Activated CD4-positive, alpha-beta T cell treated with anti-CD3 and anti-CD28 coated beads, Interleukin-2, amount 10 ng/mL, durations not matched to agents 7 days and 5 days (primary cell): ENCODE measurements at regions not wholly inside any gene's neighbourhood (a gene's known extent, or its start where the extent isn't known, plus 50 kb on each side); places are given as distances from the start of the nearest gene placed in this dataset.
"Not testable (repeated sequence)": the region's sequence is repeated elsewhere in the genome, so short reads cannot be mapped to it uniquely, and the experiment has no call there.

Source experiments
- CTCF ChIA-PET: fragments of 350-600 bp; sonication (Branson Sonifier 250); formaldehyde crosslinking; loops from one replicate; lab custom pipeline; 2021; ENCODE audit warnings: antibody characterized with exemption; lab: Charles Lee
- POLR2A ChIA-PET: fragments of 350-600 bp; sonication (Branson Sonifier 250); formaldehyde crosslinking; loops from one replicate; lab custom pipeline; 2021; ENCODE audit warnings: antibody characterized with exemption; lab: Charles Lee
- DNase-seq: peaks from one replicate; pipeline ENCODE4 v3.0.0-alpha.2; 2020
- H3K27ac Mint-ChIP-seq: one replicate; pipeline ENCODE4 v1.8.0; 2021; ENCODE audit warnings: mild to moderate bottlenecking, moderate library complexity, mixed read lengths
- H3K27me3 Mint-ChIP-seq: one replicate; pipeline ENCODE4 v1.8.0; 2021; ENCODE audit warnings: mixed read lengths
- H3K36me3 Mint-ChIP-seq: one replicate; pipeline ENCODE4 v1.8.0; 2021; ENCODE audit warnings: low read depth, mixed read lengths
- H3K4me1 Mint-ChIP-seq: one replicate; pipeline ENCODE4 v1.8.0; 2021; ENCODE audit warnings: mixed read lengths
- H3K4me3 Mint-ChIP-seq: one replicate; pipeline ENCODE4 v1.8.0; 2021; ENCODE audit warnings: mild to moderate bottlenecking, moderate library complexity, mixed read lengths
- H3K9me3 Mint-ChIP-seq: one replicate; pipeline ENCODE4 v1.8.0; 2021; ENCODE audit warnings: mixed read lengths

DNA sequence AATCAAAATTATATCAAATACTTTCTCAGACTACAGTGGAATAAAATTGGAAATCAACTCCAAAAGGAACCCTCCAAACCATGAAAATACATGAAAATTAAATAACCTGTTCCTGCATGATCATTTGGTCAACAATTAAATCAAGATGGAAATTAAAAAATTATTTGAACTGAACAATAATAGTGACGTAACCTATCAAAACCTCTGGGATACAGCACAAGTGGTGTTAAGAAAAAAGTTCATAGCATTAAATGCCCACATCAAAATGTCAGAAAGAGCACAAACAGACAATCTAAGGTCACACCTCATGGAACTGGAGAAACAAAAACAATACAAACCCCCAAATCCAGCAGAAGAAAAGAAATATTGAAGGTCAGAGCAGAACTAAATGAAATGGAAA is 1460.7 kb downstream of the OLFM4 start:
- Mint-ChIP-seq H3K27ac (no peak overlapping the region), H3K9me3 (peaks cover 13% of the 10 kb centered on the region), H3K27me3 (no peaks in the 10 kb centered on the region), H3K4me1 (no peaks in the 10 kb centered on the region), H3K36me3 (no peaks in the 10 kb centered on the region), H3K4me3 (no peak overlapping the region)
- ChIA-PET POLR2A (no interaction called here), CTCF (no interaction called here)
- no peak for DNase-seq

DNA sequence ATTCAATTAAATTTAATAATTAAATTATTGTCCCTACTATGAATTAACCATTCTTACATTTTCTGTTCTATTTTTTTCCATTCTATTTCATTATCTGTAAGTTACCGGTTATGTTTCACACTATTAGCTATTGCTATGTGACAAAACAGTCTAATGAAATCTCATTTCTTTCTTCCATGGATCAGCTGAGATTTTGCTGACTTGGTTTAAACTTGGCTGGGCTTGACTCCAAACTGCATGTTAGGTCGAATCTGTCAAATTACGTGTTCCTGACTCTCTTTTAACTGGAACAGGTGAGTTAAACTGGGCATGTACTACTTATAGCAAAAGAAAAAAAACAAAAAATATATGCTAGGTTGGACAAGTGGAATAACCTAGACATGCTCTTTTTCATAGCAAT is 1464.4 kb downstream of the OLFM4 start:
- CTCF ChIA-PET: no interaction called here
- Mint-ChIP-seq H3K36me3 (no peaks in the 10 kb centered on the region), H3K27me3 (no peaks in the 10 kb centered on the region), H3K27ac (no peak overlapping the region), H3K4me3 (no peak overlapping the region), H3K9me3 (peaks cover 13% of the 10 kb centered on the region), H3K4me1 (no peaks in the 10 kb centered on the region)
- no peak for DNase-seq
- POLR2A ChIA-PET: no interaction called here

DNA sequence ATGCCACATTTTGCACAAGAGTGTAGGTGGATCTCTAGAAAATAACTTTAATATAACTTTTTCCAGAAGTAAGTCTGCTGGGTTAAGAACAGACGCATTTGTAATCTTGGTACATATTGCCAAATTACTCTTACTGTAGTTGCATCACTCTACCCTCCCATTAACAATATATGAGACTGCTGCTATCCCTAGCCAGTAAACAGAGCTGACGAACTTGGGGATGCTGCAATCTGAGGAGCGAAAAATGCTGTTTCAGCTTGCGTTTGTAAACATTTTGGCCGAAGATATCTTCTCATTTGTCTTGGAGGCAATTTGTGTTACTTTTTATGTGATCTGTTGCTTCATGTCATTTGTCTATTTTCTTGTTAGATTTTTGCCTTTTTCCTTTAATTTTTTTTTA is 1482.8 kb downstream of the OLFM4 start:
- peaks cover 2% of the 10 kb centered on the region for H3K9me3 Mint-ChIP-seq
- ChIA-PET CTCF (no interaction called here), POLR2A (no interaction called here)
- no peaks in the 10 kb centered on the region for H3K36me3 Mint-ChIP-seq
- no peaks in the 10 kb centered on the region for H3K4me1 Mint-ChIP-seq
- no peak for DNase-seq
- no peak overlapping the region for H3K27ac Mint-ChIP-seq
- H3K27me3 Mint-ChIP-seq: no peaks in the 10 kb centered on the region
- H3K4me3 Mint-ChIP-seq: no peak overlapping the region

DNA sequence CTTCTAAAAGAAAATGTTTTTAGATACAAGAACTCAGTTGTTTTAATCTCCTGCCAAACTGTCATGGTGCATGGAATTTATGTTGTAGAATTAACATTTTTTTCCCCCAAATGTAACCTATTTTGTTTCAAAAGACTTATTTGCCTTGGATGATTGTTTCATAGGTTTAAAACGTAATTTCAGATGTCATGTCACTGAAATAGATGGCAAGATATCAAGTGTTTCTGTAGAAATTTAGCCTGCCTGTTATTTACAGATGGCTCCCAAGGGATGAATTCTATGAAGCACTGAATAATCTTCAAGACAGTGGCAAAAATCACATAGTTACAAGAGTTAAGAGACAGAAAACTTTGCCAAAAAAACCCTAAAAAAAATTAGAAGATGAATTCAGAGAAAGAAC is 1484.6 kb downstream of the OLFM4 start:
- no peak for DNase-seq
- no peaks in the 10 kb centered on the region for H3K9me3 Mint-ChIP-seq
- H3K4me3 Mint-ChIP-seq: no peak overlapping the region
- no peaks in the 10 kb centered on the region for H3K27me3 Mint-ChIP-seq
- H3K36me3 Mint-ChIP-seq: no peaks in the 10 kb centered on the region
- no peak overlapping the region for H3K27ac Mint-ChIP-seq
- POLR2A ChIA-PET: no interaction called here
- CTCF ChIA-PET: no interaction called here
- no peaks in the 10 kb centered on the region for H3K4me1 Mint-ChIP-seq

- Mint-ChIP-seq H3K36me3 (no peaks in the 10 kb centered on the region), H3K27me3 (no peaks in the 10 kb centered on the region), H3K4me1 (no peaks in the 10 kb centered on the region), H3K9me3 (no peaks in the 10 kb centered on the region), H3K27ac (no peak overlapping the region), H3K4me3 (no peak overlapping the region)
- CTCF ChIA-PET: no interaction called here
- POLR2A ChIA-PET: no interaction called here
- DNase-seq: no peak
Measured at GRCh38 chr13:54536112-54536511, 1507.5 kb downstream of the OLFM4 start.

DNA sequence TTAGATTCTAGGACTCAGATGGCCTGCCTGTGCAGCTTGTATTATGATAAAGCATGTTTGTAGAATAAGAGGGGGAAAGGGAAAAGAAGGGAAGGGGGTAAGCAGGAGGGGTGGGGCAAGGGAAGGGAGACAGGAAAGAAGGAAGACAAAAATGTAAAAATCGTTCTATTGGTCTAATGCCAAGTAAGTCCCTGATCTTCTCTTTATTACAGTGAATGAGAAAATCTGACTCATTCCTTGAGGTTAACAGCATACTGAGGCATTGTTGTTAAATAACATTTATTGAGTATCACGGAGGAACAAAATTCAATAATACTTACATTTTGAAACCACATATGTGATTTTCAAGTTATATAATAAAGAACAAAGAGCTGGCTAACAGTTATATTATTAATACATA is 1534.7 kb downstream of the OLFM4 start:
- H3K4me1 Mint-ChIP-seq: no peaks in the 10 kb centered on the region
- H3K36me3 Mint-ChIP-seq: no peaks in the 10 kb centered on the region
- H3K27ac Mint-ChIP-seq: no peak overlapping the region
- peaks cover under 1% of the 10 kb centered on the region for H3K9me3 Mint-ChIP-seq
- no peak for DNase-seq
- CTCF ChIA-PET: no interaction called here
- no peaks in the 10 kb centered on the region for H3K27me3 Mint-ChIP-seq
- no peak overlapping the region for H3K4me3 Mint-ChIP-seq
- POLR2A ChIA-PET: no interaction called here

DNA sequence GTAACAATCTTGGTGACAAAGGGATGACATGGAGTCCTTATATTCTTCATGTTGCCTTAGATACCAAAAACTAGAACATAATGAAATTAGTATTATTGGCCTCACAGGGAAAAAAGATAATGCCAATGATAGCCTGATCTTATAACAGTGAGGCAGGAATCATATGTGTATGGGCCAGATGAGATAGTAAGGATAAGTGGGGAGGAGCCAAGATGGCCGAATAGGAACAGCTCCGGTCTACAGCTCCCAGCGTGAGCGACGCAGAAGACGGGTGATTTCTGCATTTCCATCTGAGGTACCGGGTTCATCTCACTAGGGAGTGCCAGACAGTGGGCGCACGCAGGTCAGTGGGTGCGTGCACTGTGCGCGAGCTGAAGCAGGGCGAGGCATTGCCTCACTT is 1543.4 kb downstream of the OLFM4 start:
- H3K4me3 Mint-ChIP-seq, POLR2A ChIA-PET, CTCF ChIA-PET, H3K27me3 Mint-ChIP-seq, DNase-seq, H3K4me1 Mint-ChIP-seq, H3K27ac Mint-ChIP-seq, H3K36me3 Mint-ChIP-seq: not testable (repeated sequence)
- H3K9me3 Mint-ChIP-seq: peaks cover 22% of the 10 kb centered on the region

- Mint-ChIP-seq H3K9me3 (peaks cover 22% of the 10 kb centered on the region), H3K4me3 (no peak overlapping the region), H3K27me3 (no peaks in the 10 kb centered on the region), H3K36me3 (no peaks in the 10 kb centered on the region), H3K27ac (no peak overlapping the region), H3K4me1 (no peaks in the 10 kb centered on the region)
- POLR2A ChIA-PET: no interaction called here
- DNase-seq: no peak
- CTCF ChIA-PET: no interaction called here
Measured at GRCh38 chr13:54573186-54573585, 1544.6 kb downstream of the OLFM4 start.

GRCh38 chr13:54574791-54575190 is 1546.2 kb downstream of the OLFM4 start:
- H3K9me3 Mint-ChIP-seq: peaks cover 14% of the 10 kb centered on the region
- no peak for DNase-seq
- no peaks in the 10 kb centered on the region for H3K36me3 Mint-ChIP-seq
- no peaks in the 10 kb centered on the region for H3K4me1 Mint-ChIP-seq
- POLR2A ChIA-PET: no interaction called here
- H3K27me3 Mint-ChIP-seq: no peaks in the 10 kb centered on the region
- CTCF ChIA-PET: no interaction called here
- no peak overlapping the region for H3K27ac Mint-ChIP-seq
- H3K4me3 Mint-ChIP-seq: no peak overlapping the region

DNA sequence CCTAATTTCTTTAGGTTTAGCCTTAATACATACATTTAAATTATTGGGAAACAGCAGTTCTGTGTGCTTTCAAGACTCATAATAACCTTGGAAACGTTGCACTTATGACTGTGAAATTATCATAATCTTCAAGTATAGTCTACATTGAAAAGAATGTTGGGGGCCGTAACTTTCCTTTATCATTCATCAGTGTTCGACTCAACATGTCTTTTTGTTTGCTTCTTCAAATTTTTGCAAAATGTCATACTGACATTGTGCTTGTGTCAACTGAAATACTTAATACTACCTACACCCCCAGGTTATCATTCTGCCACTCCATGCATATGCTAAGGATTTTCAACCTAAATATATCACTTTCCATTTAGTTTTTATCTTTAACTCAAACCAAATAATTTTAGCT is 1562.9 kb downstream of the OLFM4 start:
- POLR2A ChIA-PET: no interaction called here
- Mint-ChIP-seq H3K4me1 (no peaks in the 10 kb centered on the region), H3K27ac (no peak overlapping the region), H3K36me3 (no peaks in the 10 kb centered on the region), H3K27me3 (no peaks in the 10 kb centered on the region), H3K9me3 (peaks cover 13% of the 10 kb centered on the region), H3K4me3 (no peak overlapping the region)
- no peak for DNase-seq
- CTCF ChIA-PET: no interaction called here

DNA sequence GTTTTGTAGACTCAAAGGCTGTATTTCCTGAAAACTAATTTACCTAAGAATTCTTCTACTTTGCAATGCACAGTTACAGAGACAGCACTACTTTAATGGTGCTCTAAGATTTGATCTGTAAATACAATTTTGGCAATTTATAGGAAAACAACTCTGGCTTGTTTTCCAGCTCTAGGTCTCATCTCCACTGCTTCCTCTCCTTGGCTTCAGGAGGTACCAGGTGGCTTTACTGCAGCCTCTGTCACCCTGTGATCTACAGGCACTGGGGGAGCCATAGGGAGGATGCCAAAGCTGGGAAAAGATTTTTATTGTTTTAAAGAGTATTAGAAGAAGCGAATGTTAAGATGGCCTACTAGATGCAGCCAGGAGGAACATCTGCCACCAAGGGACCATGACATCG is 1563.6 kb downstream of the OLFM4 start:
- no peak overlapping the region for H3K27ac Mint-ChIP-seq
- H3K27me3 Mint-ChIP-seq: no peaks in the 10 kb centered on the region
- POLR2A ChIA-PET: no interaction called here
- peaks cover 9% of the 10 kb centered on the region for H3K9me3 Mint-ChIP-seq
- CTCF ChIA-PET: no interaction called here
- H3K4me3 Mint-ChIP-seq: no peak overlapping the region
- no peak for DNase-seq
- no peaks in the 10 kb centered on the region for H3K4me1 Mint-ChIP-seq
- no peaks in the 10 kb centered on the region for H3K36me3 Mint-ChIP-seq

DNA sequence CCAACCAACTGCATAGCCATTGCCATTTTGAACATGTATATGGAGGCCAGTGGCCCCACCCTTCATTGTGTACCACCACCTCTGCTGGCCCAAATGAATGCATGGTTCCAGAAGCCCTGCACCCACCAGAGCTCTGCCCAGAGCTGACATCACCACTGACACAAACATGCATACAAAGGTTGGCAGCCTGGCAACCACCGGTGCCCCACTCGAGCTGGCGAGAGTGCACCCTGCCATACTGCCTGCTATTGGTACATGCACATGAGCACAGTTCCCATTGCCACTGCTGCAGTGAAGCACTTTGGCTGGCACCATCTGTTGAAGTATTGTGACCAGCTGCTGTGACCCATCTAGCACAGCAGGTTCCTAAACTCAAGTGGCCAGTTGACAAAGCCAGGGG is 1564.9 kb downstream of the OLFM4 start:
- H3K4me3 Mint-ChIP-seq: no peak overlapping the region
- POLR2A ChIA-PET: no interaction called here
- DNase-seq: no peak
- no peaks in the 10 kb centered on the region for H3K36me3 Mint-ChIP-seq
- H3K27ac Mint-ChIP-seq: no peak overlapping the region
- H3K9me3 Mint-ChIP-seq: peaks cover 7% of the 10 kb centered on the region
- CTCF ChIA-PET: no interaction called here
- H3K27me3 Mint-ChIP-seq: no peaks in the 10 kb centered on the region
- H3K4me1 Mint-ChIP-seq: no peaks in the 10 kb centered on the region

DNA sequence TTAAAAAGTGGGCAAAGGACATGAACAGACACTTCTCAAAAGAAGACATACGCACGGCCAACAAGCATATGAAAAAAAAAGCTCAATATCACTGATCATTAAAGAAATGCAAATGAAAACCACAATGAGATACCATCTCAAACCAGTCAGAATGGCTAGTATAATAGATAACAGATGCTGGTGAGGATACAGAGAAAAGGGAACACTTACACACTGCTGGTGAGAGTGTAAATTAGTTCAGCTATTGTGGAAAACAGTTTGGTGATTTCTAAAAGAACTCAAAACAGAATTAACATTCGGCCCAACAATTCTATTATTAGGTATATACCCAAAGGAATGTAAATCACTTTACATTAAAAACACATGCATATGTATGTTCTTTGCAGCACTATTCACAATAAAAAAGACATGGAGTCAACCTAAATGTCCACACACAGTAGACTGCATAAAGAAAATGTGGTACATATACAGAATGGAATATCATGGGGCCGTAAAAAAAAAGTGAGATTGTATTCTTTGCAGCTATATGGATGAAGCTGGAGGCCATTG is 1569.0 kb downstream of the OLFM4 start:
- H3K36me3 Mint-ChIP-seq: no peaks in the 10 kb centered on the region
- H3K4me3 Mint-ChIP-seq: no peak overlapping the region
- H3K4me1 Mint-ChIP-seq: no peaks in the 10 kb centered on the region
- H3K27me3 Mint-ChIP-seq: no peaks in the 10 kb centered on the region
- no peak overlapping the region for H3K27ac Mint-ChIP-seq
- CTCF ChIA-PET: no interaction called here
- DNase-seq: no peak
- POLR2A ChIA-PET: no interaction called here
- H3K9me3 Mint-ChIP-seq: peaks cover 8% of the 10 kb centered on the region

- Mint-ChIP-seq H3K9me3 (peaks cover 8% of the 10 kb centered on the region), H3K27me3 (no peaks in the 10 kb centered on the region), H3K4me3 (no peak overlapping the region), H3K27ac (no peak overlapping the region), H3K36me3 (no peaks in the 10 kb centered on the region), H3K4me1 (no peaks in the 10 kb centered on the region)
- CTCF ChIA-PET: no interaction called here
- DNase-seq: no peak
- POLR2A ChIA-PET: no interaction called here
Measured at GRCh38 chr13:54599413-54599812, 1570.8 kb downstream of the OLFM4 start.
